Choroid plexus epithelial cell (primary cell): ENCODE measurements at regions not wholly inside any gene's neighbourhood (a gene's known extent, or its start where the extent isn't known, plus 50 kb on each side); places are given as distances from the start of the nearest gene placed in this dataset.
A peak's percentile ranks its signal among the peaks of the same experiment; 100 is the strongest.

Source experiments
- DNase-seq: peaks from one replicate; pipeline ENCODE4 v3.0.0-alpha.2; 2010; ENCODE audit warnings: low read depth
- H3K4me3 ChIP-seq: 2 replicates; pipeline ENCODE4 v1.5.1; 2011; ENCODE audit warnings: low read depth, mild to moderate bottlenecking, control low read depth, low read length, moderate library complexity
- TF ChIP-seq, protein P1 (sequence below): conservative IDR thresholded peaks from 2 replicates; pipeline ENCODE4 v1.5.1; 2011; ENCODE audit warnings: low read depth, mild to moderate bottlenecking, control low read depth, inconsistent platforms, low read length, moderate library complexity

DNA sequence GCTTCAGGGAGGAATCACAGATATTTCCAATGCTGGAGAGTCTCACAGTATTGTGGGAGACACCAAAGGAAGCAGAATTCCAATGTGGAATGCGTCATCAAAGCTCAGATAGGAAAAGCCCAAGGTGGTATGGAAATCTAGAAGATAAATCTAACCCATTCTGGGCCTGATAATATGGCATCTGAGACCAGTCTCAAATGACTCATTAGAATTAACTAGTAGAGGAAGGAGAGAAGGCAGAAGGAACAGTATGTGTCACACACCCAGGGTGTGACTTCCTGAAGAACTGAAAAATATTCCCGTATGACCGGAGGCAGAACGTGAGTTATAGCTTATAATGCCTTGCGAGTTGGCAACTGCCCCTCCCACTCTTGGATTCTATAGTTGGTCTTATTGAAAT lies 499.2 kb downstream of the PLPP3 start:
- no peak overlapping the region for H3K4me3 ChIP-seq
- DNase-seq, result no peak
- TF ChIP-seq, protein P1, sequence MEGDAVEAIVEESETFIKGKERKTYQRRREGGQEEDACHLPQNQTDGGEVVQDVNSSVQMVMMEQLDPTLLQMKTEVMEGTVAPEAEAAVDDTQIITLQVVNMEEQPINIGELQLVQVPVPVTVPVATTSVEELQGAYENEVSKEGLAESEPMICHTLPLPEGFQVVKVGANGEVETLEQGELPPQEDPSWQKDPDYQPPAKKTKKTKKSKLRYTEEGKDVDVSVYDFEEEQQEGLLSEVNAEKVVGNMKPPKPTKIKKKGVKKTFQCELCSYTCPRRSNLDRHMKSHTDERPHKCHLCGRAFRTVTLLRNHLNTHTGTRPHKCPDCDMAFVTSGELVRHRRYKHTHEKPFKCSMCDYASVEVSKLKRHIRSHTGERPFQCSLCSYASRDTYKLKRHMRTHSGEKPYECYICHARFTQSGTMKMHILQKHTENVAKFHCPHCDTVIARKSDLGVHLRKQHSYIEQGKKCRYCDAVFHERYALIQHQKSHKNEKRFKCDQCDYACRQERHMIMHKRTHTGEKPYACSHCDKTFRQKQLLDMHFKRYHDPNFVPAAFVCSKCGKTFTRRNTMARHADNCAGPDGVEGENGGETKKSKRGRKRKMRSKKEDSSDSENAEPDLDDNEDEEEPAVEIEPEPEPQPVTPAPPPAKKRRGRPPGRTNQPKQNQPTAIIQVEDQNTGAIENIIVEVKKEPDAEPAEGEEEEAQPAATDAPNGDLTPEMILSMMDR, result no peak

DNA sequence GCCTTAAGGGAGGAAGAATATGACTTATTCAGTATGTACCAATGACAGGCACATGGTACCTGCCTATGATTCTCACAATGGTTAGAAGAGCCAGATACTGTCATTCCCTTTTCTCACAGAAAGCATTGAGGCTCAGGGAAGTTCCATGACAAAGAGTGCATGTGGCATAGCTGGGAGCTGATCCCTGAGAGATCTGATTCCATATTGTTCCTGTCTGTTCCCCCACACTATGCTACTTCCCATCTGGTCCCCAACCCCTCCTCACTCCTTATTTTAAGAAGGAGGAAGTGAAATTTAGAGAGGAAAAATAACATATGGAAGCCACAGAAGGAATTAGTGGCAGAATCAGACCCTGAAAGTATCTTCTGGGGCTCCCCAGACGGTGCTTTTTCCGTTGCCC lies 500.0 kb downstream of the PLPP3 start:
- TF ChIP-seq, protein P1, result no peak
- H3K4me3 ChIP-seq, result no peak overlapping the region
- no peak for DNase-seq

DNA sequence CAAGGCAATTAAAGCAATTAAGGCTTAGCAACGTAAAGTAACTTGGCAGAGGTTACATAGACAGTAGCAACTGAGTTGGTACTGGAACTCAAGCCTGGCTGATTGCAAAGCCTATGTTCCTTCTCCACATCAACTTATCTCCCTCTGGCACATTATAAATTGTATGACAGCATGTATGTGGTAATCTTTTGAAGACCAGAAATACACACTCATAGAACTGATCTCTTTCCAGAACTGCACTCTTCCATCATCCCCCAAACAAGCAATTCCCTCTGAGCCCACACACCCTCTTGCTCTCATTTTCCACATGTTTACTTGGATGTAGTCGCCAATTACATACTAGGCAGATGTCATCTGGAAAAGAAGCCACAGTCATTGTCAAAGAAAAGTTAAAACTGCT lies 502.2 kb downstream of the PLPP3 start:
- TF ChIP-seq, protein P1, result no peak
- no peak for DNase-seq
- H3K4me3 ChIP-seq, result no peak overlapping the region

DNA sequence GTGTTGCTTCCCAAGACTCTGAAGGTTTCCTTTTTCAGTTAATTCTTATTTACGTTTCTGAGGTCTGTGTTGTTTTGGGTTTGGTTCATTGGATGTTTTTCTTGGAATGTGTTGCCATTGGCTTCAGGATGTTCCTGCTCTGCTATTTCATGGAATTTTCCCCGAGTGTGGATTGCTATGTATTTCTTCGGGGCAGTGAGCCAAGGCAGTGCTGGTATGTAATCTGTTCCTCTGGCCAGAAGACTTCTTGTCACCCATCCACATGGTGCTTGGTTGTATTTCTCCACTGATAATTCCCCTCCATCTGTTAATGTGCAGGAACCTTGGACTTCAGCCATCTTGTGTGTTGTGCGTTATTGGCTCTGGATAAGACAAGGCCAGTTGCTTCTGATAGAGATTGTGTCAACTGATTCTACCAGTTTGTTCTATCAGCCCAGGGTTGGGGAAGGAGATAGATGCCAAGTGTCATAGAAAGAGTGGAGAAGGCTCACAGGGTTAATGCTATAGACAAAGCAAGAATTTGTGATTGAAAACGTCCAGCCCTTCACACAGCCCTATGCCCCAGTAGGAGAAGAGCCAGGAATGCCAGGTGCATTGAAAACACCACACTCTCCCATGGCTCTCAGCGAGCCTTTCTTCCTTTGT lies 505.2 kb downstream of the PLPP3 start:
- TF ChIP-seq, protein P1, result no peak
- peak; percentile 57 for DNase-seq
- H3K4me3 ChIP-seq, result no peak overlapping the region

DNA sequence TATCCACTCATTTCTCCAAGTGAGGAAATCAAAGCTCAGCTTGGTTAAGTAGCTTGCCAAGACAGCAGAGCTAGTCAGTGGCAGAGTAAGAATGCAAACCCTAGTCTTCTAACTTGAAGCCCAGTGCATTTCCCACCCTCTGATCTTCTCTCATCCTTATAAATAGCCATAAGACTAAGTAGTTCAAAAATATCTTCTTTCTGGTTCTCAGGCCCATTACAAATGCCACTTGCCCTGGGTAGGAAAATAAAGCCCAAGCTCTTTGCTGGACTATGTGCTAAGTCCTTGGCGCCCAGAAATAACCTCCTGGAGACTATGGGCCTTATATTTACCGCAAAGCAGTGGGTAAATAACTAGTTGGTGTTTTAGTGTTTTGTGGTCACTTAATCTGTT lies 505.8 kb downstream of the PLPP3 start:
- no peak overlapping the region for H3K4me3 ChIP-seq
- TF ChIP-seq, protein P1, result no peak
- no peak for DNase-seq

DNA sequence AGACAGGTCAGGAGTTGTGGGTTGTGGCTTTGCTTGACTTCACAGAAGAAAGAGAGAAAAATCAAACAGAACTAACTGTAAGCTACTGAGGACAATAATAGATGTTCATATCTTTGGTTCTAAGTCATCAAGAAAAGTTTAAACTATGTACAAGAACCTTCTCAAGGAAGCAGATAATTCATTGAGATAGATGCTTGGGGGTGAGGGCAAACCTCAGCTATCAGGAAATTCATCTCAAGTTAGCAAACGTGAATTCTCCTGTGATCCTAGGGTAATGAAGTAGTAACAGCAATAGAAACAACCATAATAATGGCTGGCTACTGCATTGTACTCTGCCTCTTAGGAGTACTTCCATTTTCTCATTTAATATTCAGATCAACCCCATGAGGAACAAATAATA lies 506.2 kb downstream of the PLPP3 start:
- TF ChIP-seq, protein P1, result no peak
- no peak for DNase-seq
- H3K4me3 ChIP-seq, result no peak overlapping the region

DNA sequence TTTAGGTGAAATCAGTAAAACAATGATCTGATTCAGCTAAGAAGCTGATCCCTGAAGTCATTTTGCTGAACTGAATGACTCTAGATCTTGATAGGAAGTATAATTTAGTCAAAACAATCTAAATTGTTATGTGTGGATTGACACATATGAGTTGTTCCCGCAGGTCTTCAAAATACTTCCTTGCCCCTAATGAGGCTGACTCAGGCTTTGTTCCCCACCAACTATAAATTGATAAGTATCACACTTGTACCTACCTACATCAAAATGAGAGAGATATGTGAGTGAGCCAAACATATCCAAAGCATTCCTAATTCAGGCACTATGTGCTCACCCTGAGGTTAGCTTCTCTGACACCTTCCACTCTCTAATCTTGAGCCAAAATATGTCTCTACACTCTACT lies 507.1 kb downstream of the PLPP3 start:
- DNase-seq, result no peak
- no peak overlapping the region for H3K4me3 ChIP-seq
- TF ChIP-seq, protein P1, result no peak
